ENCODE measurements at regions not wholly inside any gene's neighbourhood (a gene's known extent, or its start where the extent isn't known, plus 50 kb on each side); places are given as distances from the start of the nearest gene placed in this dataset.
"Not testable (repeated sequence)": the region's sequence is repeated elsewhere in the genome, so short reads cannot be mapped to it uniquely, and the experiment has no call there.

DNA sequence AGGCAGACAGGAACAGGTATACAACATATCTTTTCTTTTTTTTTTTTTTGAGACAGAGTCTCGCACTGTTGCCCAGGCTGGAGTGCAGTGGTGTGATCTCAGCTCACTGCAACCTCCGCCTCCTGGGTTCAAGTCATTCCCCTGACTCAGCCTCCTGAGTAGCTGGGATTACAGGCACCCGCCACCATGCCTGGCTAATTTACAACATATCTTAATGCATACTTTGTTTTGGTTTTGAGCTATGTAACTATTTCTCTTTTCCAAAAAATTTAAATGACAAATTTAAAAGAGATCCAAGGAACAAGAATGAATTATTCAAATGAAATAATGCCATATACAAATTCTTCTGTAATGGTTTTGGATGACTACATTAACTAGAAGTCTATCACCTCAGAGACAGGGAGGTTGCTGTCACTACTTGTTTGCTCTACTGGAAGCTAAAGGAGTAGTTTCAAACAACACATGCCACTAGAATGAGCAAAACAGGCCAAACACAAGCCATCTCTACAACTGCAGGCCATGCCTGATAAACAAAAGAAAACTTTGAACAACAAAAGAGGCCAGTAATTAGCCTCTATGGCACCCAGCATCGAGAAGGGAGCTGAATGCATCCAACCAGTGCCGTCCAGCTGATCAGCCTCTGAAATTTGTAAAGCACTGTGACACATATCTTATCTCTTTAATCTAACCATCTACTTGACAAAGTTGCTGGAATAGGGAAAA, 133.6 kb upstream of the VOPP1 start:
- not testable (repeated sequence) for TF ChIP-seq CTCF, POLR2A (IDR thresholded peaks at IDR 0.05)

Data from esophagus squamous epithelium (tissue), 4 donors.